ENCODE measurements at regions not wholly inside any gene's neighbourhood (a gene's known extent, or its start where the extent isn't known, plus 50 kb on each side); places are given as distances from the start of the nearest gene placed in this dataset.

- TF ChIP-seq PHF8 (conservative IDR thresholded peaks at IDR 0.05; ENCODE audit: low read depth, low read length), result no peak
- TF ChIP-seq SIN3A (conservative IDR thresholded peaks at IDR 0.05 in 1 of 2, IDR thresholded peaks at IDR 0.05 in 1 of 2; ENCODE audit: low read depth in 1 of 2, low read length in 2 of 2), result no peak
These were observed 196.6 kb downstream of the CYP26B1 start (continued) for GRCh38 chr2:71951083-71951468.
